OCI-LY7 (cell line): ENCODE measurements at regions not wholly inside any gene's neighbourhood (a gene's known extent, or its start where the extent isn't known, plus 50 kb on each side); places are given as distances from the start of the nearest gene placed in this dataset.
"Not testable (repeated sequence)": the region's sequence is repeated elsewhere in the genome, so short reads cannot be mapped to it uniquely, and the experiment has no call there.

Experiments used
- CTCF ChIP-seq: fragments of 200-600 bp; sonication (generic); conservative IDR thresholded peaks from 2 replicates; pipeline ENCODE4 v1.5.1; 2014; ENCODE audit warnings: mild to moderate bottlenecking, antibody characterized with exemption, low read length, moderate library complexity, mixed read lengths
- EZH2phosphoT487 ChIP-seq: fragments of 200-600 bp; sonication (generic); IDR thresholded peaks from 2 replicates; pipeline ENCODE4 v1.6.1; 2018; ENCODE audit warnings: low read depth, borderline replicate concordance, mild to moderate bottlenecking, mixed run types, antibody characterized with exemption, low read length, moderate library complexity, mixed read lengths

GRCh38 chr2:87687550-87688270 is 60.2 kb upstream of the PLGLB2 start:
- TF ChIP-seq CTCF, EZH2phosphoT487: not testable (repeated sequence)
